ENCODE measurements at regions not wholly inside any gene's neighbourhood (a gene's known extent, or its start where the extent isn't known, plus 50 kb on each side); places are given as distances from the start of the nearest gene placed in this dataset.

GRCh38 chr6:22078802-22079545 lies 217.9 kb downstream of the PRL start:
- no peak for DNase-seq

GRCh38 chr6:22079783-22080182 lies 217.1 kb downstream of the PRL start:
- DNase-seq, result no peak

- no peak for DNase-seq
Measured at GRCh38 chr6:22081709-22082108, 215.1 kb downstream of the PRL start.

DNA sequence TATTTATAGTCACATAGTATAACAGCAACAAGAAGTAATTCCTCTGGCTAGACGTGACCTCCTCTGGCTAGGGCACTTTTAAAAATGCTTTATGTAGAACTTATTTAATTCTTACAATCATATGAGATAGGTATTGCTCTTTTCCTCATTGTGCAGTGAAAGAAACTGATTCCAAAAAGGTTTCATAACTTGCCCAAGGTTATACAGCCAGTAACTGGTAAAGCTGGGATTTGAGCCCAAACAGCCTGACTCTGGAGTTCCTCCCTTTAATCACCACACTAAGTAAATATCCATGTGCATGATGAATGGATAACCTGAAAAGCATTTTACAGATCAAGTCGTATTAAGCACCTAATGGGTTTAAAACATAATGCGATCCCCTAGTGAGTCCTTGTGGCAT lies 214.6 kb downstream of the PRL start:
- no peak for DNase-seq

DNA sequence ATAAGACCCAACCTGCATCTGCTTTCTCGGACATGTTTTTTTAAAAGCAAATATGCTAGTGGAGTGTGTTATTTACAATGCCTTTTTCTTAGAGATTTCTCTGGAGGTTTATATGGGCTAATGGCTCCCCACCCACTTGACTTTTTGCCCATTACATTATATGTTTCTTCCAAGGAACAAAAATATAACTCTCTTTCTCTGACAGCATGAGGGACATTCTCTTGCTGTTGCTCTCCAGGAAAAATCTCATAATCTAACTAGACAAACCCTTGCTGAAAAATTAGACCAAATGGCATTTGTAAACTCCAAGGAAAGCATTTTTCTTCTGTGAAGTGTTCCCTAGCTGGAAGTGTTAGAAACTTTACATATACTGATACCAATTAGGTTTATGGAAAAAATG lies 213.7 kb downstream of the PRL start:
- no peak for DNase-seq

GRCh38 chr6:22087960-22088706 lies 208.7 kb downstream of the PRL start:
- DNase-seq, result no peak

DNA sequence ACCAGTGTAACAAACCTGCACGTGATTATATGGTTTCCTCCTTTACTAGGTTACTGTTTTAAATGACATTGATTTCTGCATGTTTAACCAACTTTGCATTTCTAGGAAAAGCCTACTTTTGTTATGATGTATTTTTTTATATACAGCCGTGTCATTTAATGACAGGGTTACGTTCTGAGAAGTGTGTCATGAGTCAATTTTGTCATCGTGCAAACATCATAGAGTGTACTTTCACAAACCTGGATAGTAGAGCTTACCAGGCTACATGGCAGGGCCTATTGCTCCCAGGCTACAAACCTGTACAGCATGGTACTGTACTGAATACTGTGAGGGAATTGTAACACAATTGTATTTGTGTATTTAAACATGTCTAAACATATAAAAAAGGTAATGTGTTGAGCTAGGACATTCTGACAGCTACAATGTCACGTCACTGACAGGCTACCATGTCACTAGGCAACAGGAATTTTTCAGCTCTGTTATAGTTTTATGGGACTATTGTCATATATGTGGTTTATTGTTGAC lies 205.3 kb downstream of the PRL start:
- DNase-seq, result no peak

GRCh38 chr6:22095836-22096235 lies 201.0 kb downstream of the PRL start:
- no peak for DNase-seq

DNA sequence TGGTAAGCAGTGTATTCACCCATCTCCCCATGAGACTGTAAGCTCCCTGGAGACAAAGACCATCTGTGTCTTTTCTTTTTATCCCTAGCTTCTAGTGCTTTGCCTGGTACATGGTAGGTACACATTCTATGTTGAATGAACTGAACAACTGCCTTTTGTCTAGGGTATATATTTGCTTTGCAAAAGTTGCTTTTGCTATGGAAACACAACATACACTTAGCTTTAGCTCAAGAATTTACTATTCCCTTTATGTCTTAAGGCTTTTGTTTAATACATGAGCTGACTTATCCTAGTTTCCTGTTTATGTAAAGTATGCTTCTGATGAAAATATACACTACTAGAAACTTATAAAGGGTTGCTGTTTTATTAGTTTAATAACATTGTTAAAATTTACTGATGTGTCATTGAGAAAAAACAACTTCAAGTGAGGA lies 198.2 kb downstream of the PRL start:
- DNase-seq, result no peak

- DNase-seq, result no peak
Measured at GRCh38 chr6:22099231-22099630, 197.6 kb downstream of the PRL start.

- no peak for DNase-seq
Measured at GRCh38 chr6:22099923-22100322, 196.9 kb downstream of the PRL start.

DNA sequence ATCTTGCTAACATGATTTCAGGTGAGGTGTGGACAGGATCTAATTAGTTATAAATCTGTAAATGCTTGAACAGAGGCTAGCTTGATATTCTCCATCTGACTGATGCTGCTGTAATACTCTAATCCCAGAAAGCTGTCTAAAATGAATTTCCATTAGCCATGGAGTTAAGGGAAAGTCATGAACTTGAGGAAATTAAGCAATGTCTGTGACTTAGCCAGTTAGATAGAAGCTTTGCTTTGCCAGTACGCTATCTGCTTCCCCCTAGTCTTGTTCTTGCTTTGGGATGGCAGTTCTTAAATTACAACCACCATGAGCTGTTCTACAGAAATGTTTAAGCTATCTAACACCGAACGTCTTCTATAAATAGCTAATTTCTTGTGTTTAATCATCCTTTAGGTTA lies 195.7 kb downstream of the PRL start:
- no peak for DNase-seq

GRCh38 chr6:22102671-22103070 lies 194.2 kb downstream of the PRL start:
- no peak for DNase-seq

- no peak for DNase-seq
Measured at GRCh38 chr6:22106451-22106850, 190.4 kb downstream of the PRL start.

DNA sequence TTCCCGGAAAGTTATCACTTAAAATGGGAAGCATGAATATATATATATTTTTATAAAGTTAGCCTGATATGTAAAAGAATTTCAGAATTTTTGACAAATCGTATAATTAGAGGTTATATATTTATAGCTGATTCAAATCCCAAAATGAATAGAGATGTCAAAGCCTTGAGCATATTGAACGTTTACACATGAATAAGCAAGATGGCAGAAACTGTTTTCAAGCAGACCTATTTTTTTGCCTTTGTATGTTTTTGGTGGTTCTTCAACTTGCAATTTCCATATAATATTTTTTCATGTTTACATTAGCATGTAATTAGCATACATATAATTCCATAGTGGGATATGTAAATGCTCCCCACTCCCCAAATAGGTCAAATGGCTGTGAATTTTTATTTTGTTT lies 189.9 kb downstream of the PRL start:
- DNase-seq, result no peak

GRCh38 chr6:22108199-22108598 lies 188.6 kb downstream of the PRL start:
- DNase-seq, result no peak

- no peak for DNase-seq
Measured at GRCh38 chr6:22110061-22110460, 186.8 kb downstream of the PRL start.

GRCh38 chr6:22112461-22112860 lies 184.4 kb downstream of the PRL start:
- no peak for DNase-seq

- DNase-seq, result no peak
Measured at GRCh38 chr6:22113026-22113766, 183.6 kb downstream of the PRL start.

DNA sequence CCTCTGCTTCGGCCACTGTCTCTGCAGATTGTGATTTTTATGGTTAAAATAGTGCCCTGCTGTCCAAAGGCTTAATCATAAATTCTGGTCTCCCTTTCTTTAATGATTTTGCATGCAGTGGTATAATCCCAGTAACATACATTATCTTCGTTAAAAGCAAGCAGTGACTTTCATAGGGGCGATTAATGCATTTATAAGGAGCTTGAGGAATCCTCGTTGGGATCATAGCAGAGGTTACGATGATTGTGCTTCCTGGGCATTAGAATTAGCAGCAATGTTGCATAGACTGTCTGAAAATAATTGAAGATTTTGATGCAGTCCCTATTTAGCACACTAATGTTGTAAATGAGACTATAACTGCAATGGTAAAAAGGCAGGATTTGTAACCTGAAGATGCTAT lies 181.3 kb downstream of the PRL start:
- DNase-seq, result no peak

- DNase-seq, result no peak
Measured at GRCh38 chr6:22117631-22118030, 179.2 kb downstream of the PRL start.

DNA sequence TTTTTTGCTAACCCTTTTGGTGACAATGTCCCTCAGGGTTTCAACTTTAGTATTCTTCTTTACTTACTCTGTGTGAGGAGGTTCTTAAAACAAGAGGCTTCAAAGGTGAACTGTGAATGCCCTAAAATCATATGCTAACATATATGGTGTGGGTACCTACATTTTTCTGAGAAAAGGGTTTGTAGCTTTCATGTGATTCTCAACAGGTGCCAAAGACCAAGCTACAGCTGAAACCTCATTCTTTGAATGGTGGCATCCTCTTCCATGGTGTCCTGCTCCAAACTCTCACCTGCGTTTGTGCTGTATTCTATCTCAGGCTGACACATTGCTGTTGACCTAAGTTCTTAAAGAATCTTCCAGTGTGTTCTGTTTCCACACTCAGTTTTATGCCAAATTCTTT lies 177.3 kb downstream of the PRL start:
- no peak for DNase-seq

- no peak for DNase-seq
Measured at GRCh38 chr6:22124756-22125155, 172.1 kb downstream of the PRL start.

- no peak for DNase-seq
Measured at GRCh38 chr6:22126910-22127309, 169.9 kb downstream of the PRL start.

All from activated effector memory CD4-positive, alpha-beta T cell treated with Interleukin-2 at 50 U/mL for 16 hours (primary cell).